Upper lobe of left lung (tissue), 6 donors: ENCODE measurements at regions not wholly inside any gene's neighbourhood (a gene's known extent, or its start where the extent isn't known, plus 50 kb on each side); places are given as distances from the start of the nearest gene placed in this dataset.

Source experiments
- ATAC-seq, 2 donors: fragments of 200-7000 bp; cut with Tn5 transposase; one replicate each; pipeline ENCODE4 v1.9.1; 2022; ENCODE audit warnings: mild to moderate bottlenecking in 2 of 2, moderate library complexity in 2 of 2; ENCODE audit not compliant: low FRiP score in 2 of 2
- DNase-seq, 2 donors: peaks; one replicate each; pipeline ENCODE4 v3.0.0-alpha.2; 2019 to 2020
- H3K27ac ChIP-seq, 4 donors: fragments of 200-600 bp; sonication (generic); one replicate each; pipeline ENCODE4 v1.5.1; 2016 to 2019
- H3K27me3 ChIP-seq, 4 donors: fragments of 200-600 bp; sonication (generic); one replicate each; pipeline ENCODE4 v1.5.1; 2017 to 2019
- H3K36me3 ChIP-seq, 4 donors: fragments of 200-600 bp; sonication (generic); one replicate each; pipeline ENCODE4 v1.5.1; 2016 to 2019
- H3K4me1 ChIP-seq, 4 donors: fragments of 200-600 bp; sonication (generic); one replicate each; pipeline ENCODE4 v1.5.1; 2018 to 2019
- H3K4me3 ChIP-seq, 4 donors: fragments of 200-600 bp; sonication (generic); one replicate each; pipeline ENCODE4 v1.5.1; 2017 to 2019; ENCODE audit warnings: mild to moderate bottlenecking in 2 of 4, moderate library complexity in 1 of 4
- H3K9me3 ChIP-seq, 4 donors: fragments of 200-600 bp; sonication (generic); one replicate each; pipeline ENCODE4 v1.5.1; 2018 to 2019
- CTCF ChIP-seq, 6 experiments: fragments of 450-650 bp in 4 of 6; fragments of 200-600 bp in 2 of 6; sonication (generic) in 2 of 6; IDR thresholded peaks; one replicate each; pipeline ENCODE4 v1.5.1; 2016 to 2019; ENCODE audit warnings: antibody characterized with exemption in 6 of 6
- EP300 ChIP-seq, 4 donors: sonication (generic); formaldehyde crosslinking; IDR thresholded peaks; one replicate each; pipeline ENCODE4 v1.5.1; 2017; ENCODE audit warnings: antibody characterized with exemption in 4 of 4, control low read depth in 2 of 4
- POLR2A ChIP-seq, 4 donors: fragments of 450-650 bp; IDR thresholded peaks; one replicate each; pipeline ENCODE4 v1.5.1; 2016 to 2017; ENCODE audit warnings: antibody characterized with exemption in 4 of 4, mild to moderate bottlenecking in 2 of 4
- POLR2AphosphoS5 ChIP-seq, 2 donors: sonication (generic); formaldehyde crosslinking; IDR thresholded peaks; one replicate each; pipeline ENCODE4 v1.5.1; 2017; ENCODE audit warnings: antibody characterized with exemption in 2 of 2
- WGBS, 2 donors: methylation state at CpG; one replicate each; pipeline ENCODE4 v1.1.5; 2017 to 2018; 5-methylcytosine and 5-hydroxymethylcytosine counted together
- donor health status: DM: no; HTN: no; CAD: no; lungs with moderate emphysema.
- donor health status: DM: no; HTN: yes; CAD: no; lungs with severe emphysema.

GRCh38 chr2:18105929-18106328 lies 227.5 kb downstream of the KCNS3 start:
- H3K27me3 ChIP-seq = no peaks in the 10 kb centered on the region
- no peak for DNase-seq
- no peaks in the 10 kb centered on the region for H3K36me3 ChIP-seq
- WGBS, 2 donors = 85 to 87% methylated on average over 1 of the region's 1 CpG
- no peak for ATAC-seq
- no peaks in the 10 kb centered on the region for H3K9me3 ChIP-seq
- TF ChIP-seq POLR2AphosphoS5 (IDR thresholded peaks at IDR 0.05) (no peak), EP300 (IDR thresholded peaks at IDR 0.05) (no peak), CTCF (IDR thresholded peaks at IDR 0.05) (no peak), POLR2A (IDR thresholded peaks at IDR 0.05) (no peak)
- H3K27ac ChIP-seq = no peak overlapping the region
- H3K4me3 ChIP-seq = no peak overlapping the region
- H3K4me1 ChIP-seq = no peaks in the 10 kb centered on the region

GRCh38 chr2:18104595-18105224 lies 226.2 kb downstream of the KCNS3 start:
- no peak for ATAC-seq
- H3K27ac ChIP-seq = no peak overlapping the region

GRCh38 chr2:18096836-18097405 lies 218.5 kb downstream of the KCNS3 start:
- DNase-seq = no peak
- no peak overlapping the region for H3K27ac ChIP-seq
- TF ChIP-seq CTCF (IDR thresholded peaks at IDR 0.05) (no peak), EP300 (IDR thresholded peaks at IDR 0.05) (no peak), POLR2A (IDR thresholded peaks at IDR 0.05) (no peak), POLR2AphosphoS5 (IDR thresholded peaks at IDR 0.05) (no peak)
- 92 to 96% methylated on average over 4 of the region's 4 CpGs for WGBS, 2 donors
- H3K9me3 ChIP-seq = no peaks in the 10 kb centered on the region
- peaks cover 0 to 3% (median 0%) of the 10 kb centered on the region in 4 donors for H3K4me1 ChIP-seq
- no peak for ATAC-seq
- no peaks in the 10 kb centered on the region for H3K36me3 ChIP-seq
- no peaks in the 10 kb centered on the region for H3K27me3 ChIP-seq
- H3K4me3 ChIP-seq = no peak overlapping the region

More at GRCh38 chr2:18104595-18105224, 226.2 kb downstream of the KCNS3 start:
- Histone ChIP-seq H3K27me3 (no peaks in the 10 kb centered on the region), H3K4me1 (no peaks in the 10 kb centered on the region), H3K36me3 (no peaks in the 10 kb centered on the region), H3K4me3 (no peak overlapping the region), H3K9me3 (no peaks in the 10 kb centered on the region)
- WGBS, 2 donors = 62 to 65% methylated on average over 5 of the region's 5 CpGs
- TF ChIP-seq POLR2A (IDR thresholded peaks at IDR 0.05) = no peak
- TF ChIP-seq EP300 (IDR thresholded peaks at IDR 0.05) = no peak
- no peak for TF ChIP-seq CTCF (IDR thresholded peaks at IDR 0.05)
- TF ChIP-seq POLR2AphosphoS5 (IDR thresholded peaks at IDR 0.05) = no peak
- no peak for DNase-seq

GRCh38 chr2:18094277-18094676 lies 215.8 kb downstream of the KCNS3 start:
- DNase-seq (no peak), ATAC-seq (no peak)
- Histone ChIP-seq H3K27ac (peak overlapping the region in 1 of 4 donors; percentile 29), H3K9me3 (no peaks in the 10 kb centered on the region), H3K4me3 (no peak overlapping the region), H3K36me3 (no peaks in the 10 kb centered on the region), H3K4me1 (peaks cover 0 to 3% (median 0%) of the 10 kb centered on the region in 4 donors), H3K27me3 (no peaks in the 10 kb centered on the region)
- WGBS, 2 donors = 38 to 54% methylated on average over 2 of the region's 2 CpGs
- TF ChIP-seq POLR2AphosphoS5 (IDR thresholded peaks at IDR 0.05) = no peak
- TF ChIP-seq POLR2A (IDR thresholded peaks at IDR 0.05) = no peak
- no peak for TF ChIP-seq CTCF (IDR thresholded peaks at IDR 0.05)
- TF ChIP-seq EP300 (IDR thresholded peaks at IDR 0.05) = no peak

GRCh38 chr2:18093196-18093595 lies 214.7 kb downstream of the KCNS3 start:
- H3K27me3 ChIP-seq = no peaks in the 10 kb centered on the region
- ATAC-seq (no peak), DNase-seq (no peak)
- H3K4me1 ChIP-seq = peaks cover 0 to 3% (median 0%) of the 10 kb centered on the region in 4 donors
- H3K27ac ChIP-seq = no peak overlapping the region
- no peak for TF ChIP-seq EP300 (IDR thresholded peaks at IDR 0.05)
- no peak for TF ChIP-seq POLR2A (IDR thresholded peaks at IDR 0.05)
- no peak for TF ChIP-seq CTCF (IDR thresholded peaks at IDR 0.05)
- no peak for TF ChIP-seq POLR2AphosphoS5 (IDR thresholded peaks at IDR 0.05)
- no peak overlapping the region for H3K4me3 ChIP-seq
- H3K36me3 ChIP-seq = no peaks in the 10 kb centered on the region
- H3K9me3 ChIP-seq = no peaks in the 10 kb centered on the region
- WGBS, 2 donors = 86 to 88% methylated on average over 3 of the region's 3 CpGs
